Osteocyte (in vitro differentiated cells): ENCODE measurements at regions not wholly inside any gene's neighbourhood (a gene's known extent, or its start where the extent isn't known, plus 50 kb on each side); places are given as distances from the start of the nearest gene placed in this dataset.

Experiments used
- DNase-seq: peaks from one replicate; pipeline ENCODE4 v3.0.0; 2021; ENCODE audit warnings: mixed read lengths; ENCODE audit not compliant: unreplicated experiment; ENCODE audit errors: extremely low spot score
- H3K27ac Mint-ChIP-seq: one replicate; pipeline ENCODE4 v1.8.0; 2021; ENCODE audit warnings: mild to moderate bottlenecking, mixed read lengths; ENCODE audit not compliant: unreplicated experiment
- H3K27me3 Mint-ChIP-seq: one replicate; pipeline ENCODE4 v1.8.0; 2021; ENCODE audit warnings: mixed read lengths; ENCODE audit not compliant: unreplicated experiment
- H3K36me3 Mint-ChIP-seq: one replicate; pipeline ENCODE4 v1.8.0; 2021; ENCODE audit warnings: mixed read lengths; ENCODE audit not compliant: unreplicated experiment
- H3K4me1 Mint-ChIP-seq: one replicate; pipeline ENCODE4 v1.8.0; 2021; ENCODE audit warnings: mixed read lengths; ENCODE audit not compliant: unreplicated experiment
- H3K4me3 Mint-ChIP-seq: one replicate; pipeline ENCODE4 v1.8.0; 2021; ENCODE audit warnings: mild to moderate bottlenecking, moderate library complexity, mixed read lengths; ENCODE audit not compliant: unreplicated experiment
- H3K9me3 Mint-ChIP-seq: one replicate; pipeline ENCODE4 v1.8.0; 2021; ENCODE audit warnings: mixed read lengths; ENCODE audit not compliant: unreplicated experiment
- TF ChIP-seq, protein P1 (sequence below): fragments of 200-600 bp; sonication (generic); IDR thresholded peaks from 2 replicates; pipeline ENCODE4 v1.5.0; 2021; ENCODE audit warnings: antibody characterized with exemption, mild to moderate bottlenecking, moderate library complexity

DNA sequence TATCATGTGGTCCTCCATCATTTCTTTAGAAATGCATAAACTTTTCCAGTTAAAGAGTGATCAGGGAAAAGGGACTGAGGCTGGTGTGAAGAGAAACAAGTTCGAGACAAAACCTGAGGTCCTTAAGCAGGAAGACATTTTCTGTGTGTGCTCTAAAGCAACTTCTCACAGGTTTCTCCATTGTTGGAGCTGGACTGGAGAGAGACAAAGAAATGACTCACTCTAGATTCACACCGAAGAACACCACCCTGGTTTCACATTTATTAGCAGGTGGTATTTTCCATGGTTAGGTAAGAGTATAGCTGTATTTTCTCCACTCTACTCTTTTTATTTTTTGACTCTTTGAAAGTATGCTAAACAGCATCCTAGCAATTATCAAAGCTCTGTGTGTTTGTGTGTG lies 736.4 kb downstream of the KCNA4 start:
- TF ChIP-seq, protein P1, sequence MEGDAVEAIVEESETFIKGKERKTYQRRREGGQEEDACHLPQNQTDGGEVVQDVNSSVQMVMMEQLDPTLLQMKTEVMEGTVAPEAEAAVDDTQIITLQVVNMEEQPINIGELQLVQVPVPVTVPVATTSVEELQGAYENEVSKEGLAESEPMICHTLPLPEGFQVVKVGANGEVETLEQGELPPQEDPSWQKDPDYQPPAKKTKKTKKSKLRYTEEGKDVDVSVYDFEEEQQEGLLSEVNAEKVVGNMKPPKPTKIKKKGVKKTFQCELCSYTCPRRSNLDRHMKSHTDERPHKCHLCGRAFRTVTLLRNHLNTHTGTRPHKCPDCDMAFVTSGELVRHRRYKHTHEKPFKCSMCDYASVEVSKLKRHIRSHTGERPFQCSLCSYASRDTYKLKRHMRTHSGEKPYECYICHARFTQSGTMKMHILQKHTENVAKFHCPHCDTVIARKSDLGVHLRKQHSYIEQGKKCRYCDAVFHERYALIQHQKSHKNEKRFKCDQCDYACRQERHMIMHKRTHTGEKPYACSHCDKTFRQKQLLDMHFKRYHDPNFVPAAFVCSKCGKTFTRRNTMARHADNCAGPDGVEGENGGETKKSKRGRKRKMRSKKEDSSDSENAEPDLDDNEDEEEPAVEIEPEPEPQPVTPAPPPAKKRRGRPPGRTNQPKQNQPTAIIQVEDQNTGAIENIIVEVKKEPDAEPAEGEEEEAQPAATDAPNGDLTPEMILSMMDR = no peak
- H3K27ac Mint-ChIP-seq = no peak overlapping the region
- H3K4me1 Mint-ChIP-seq = peaks cover 18% of the 10 kb centered on the region
- no peaks in the 10 kb centered on the region for H3K36me3 Mint-ChIP-seq
- H3K27me3 Mint-ChIP-seq = no peaks in the 10 kb centered on the region
- no peak for DNase-seq
- no peaks in the 10 kb centered on the region for H3K9me3 Mint-ChIP-seq
- H3K4me3 Mint-ChIP-seq = no peak overlapping the region

- TF ChIP-seq, protein P1 = no peak
- peaks cover 18% of the 10 kb centered on the region for H3K4me1 Mint-ChIP-seq
- H3K9me3 Mint-ChIP-seq = no peaks in the 10 kb centered on the region
- H3K27ac Mint-ChIP-seq = no peak overlapping the region
- H3K27me3 Mint-ChIP-seq = no peaks in the 10 kb centered on the region
- DNase-seq = no peak
- H3K36me3 Mint-ChIP-seq = no peaks in the 10 kb centered on the region
- no peak overlapping the region for H3K4me3 Mint-ChIP-seq
Measured at GRCh38 chr11:29279716-29280115, 737.1 kb downstream of the KCNA4 start.

- TF ChIP-seq, protein P1 = peak; percentile 39
- Mint-ChIP-seq H3K4me3 (no peak overlapping the region), H3K27me3 (no peaks in the 10 kb centered on the region), H3K4me1 (no peaks in the 10 kb centered on the region), H3K9me3 (no peaks in the 10 kb centered on the region), H3K27ac (no peak overlapping the region), H3K36me3 (no peaks in the 10 kb centered on the region)
- DNase-seq = no peak
Measured at GRCh38 chr11:29272019-29272654, 744.7 kb downstream of the KCNA4 start.

DNA sequence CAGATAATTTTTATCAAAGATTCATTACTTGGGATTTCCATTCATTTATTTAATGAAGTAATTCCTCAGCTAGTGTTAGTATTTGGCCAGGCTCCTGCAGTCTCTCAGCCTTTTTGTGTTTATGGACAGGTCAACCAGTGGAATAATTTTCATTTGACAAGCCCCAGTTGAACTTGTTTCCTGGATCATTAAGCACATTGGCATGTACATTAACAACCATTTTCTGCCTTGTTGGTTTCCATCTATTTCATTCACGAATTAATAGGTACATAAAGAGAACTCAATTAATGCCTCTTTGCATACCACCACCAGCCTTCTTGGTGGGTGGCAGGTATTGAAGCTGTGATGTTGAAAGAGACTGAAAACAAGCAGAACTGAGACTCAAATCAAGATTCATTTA lies 745.2 kb downstream of the KCNA4 start:
- Mint-ChIP-seq H3K4me3 (no peak overlapping the region), H3K27me3 (no peaks in the 10 kb centered on the region), H3K4me1 (no peaks in the 10 kb centered on the region), H3K27ac (no peak overlapping the region), H3K9me3 (no peaks in the 10 kb centered on the region), H3K36me3 (no peaks in the 10 kb centered on the region)
- TF ChIP-seq, protein P1 = no peak
- no peak for DNase-seq

DNA sequence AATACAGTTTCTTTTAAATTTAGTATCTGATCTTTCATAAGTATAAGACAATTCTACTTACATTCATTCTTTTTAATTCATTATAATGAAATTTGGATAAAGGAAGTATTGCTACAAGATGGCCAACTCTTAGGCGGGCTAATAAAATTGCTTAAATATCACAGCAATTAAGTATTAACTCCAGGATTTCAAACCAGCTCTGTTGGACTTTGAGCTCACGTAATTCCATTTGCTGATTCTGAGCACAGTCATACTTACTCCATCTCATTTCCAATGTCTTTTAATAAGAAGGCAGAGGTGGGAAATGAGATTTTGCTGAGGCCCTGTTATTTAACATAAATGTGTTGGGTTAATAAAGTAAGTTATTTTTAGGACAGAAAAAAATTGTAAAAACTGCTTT lies 748.1 kb downstream of the KCNA4 start:
- Mint-ChIP-seq H3K27me3 (no peaks in the 10 kb centered on the region), H3K9me3 (no peaks in the 10 kb centered on the region), H3K4me1 (no peaks in the 10 kb centered on the region), H3K36me3 (no peaks in the 10 kb centered on the region), H3K4me3 (no peak overlapping the region), H3K27ac (no peak overlapping the region)
- DNase-seq = no peak
- TF ChIP-seq, protein P1 = no peak
